ENCODE measurements at regions not wholly inside any gene's neighbourhood (a gene's known extent, or its start where the extent isn't known, plus 50 kb on each side); places are given as distances from the start of the nearest gene placed in this dataset.
A peak's percentile ranks its signal among the peaks of the same experiment; 100 is the strongest.

- peak overlapping the region; percentile 96 for H3K27ac Mint-ChIP-seq
- no peaks in the 10 kb centered on the region for H3K27me3 Mint-ChIP-seq
- ATAC-seq (replicated peaks): peak; percentile 92
- peaks cover 36% of the 10 kb centered on the region for H3K4me1 Mint-ChIP-seq
- H3K4me3 Mint-ChIP-seq: peak overlapping the region; percentile 82
- peaks cover 28% of the 10 kb centered on the region for H3K36me3 Mint-ChIP-seq (ENCODE audit: low read depth)
- H3K9me3 Mint-ChIP-seq: peaks cover 18% of the 10 kb centered on the region
These were observed 382.9 kb upstream of the B3GALT2 start for GRCh38 chr1:193569096-193569982.

GRCh38 chr1:193568512-193568911 is 382.1 kb upstream of the B3GALT2 start:
- peak overlapping the region; percentile 96 for H3K27ac Mint-ChIP-seq
- H3K36me3 Mint-ChIP-seq (ENCODE audit: low read depth): peaks cover 28% of the 10 kb centered on the region
- peaks cover 36% of the 10 kb centered on the region for H3K4me1 Mint-ChIP-seq
- peak; percentile 31 for ATAC-seq (replicated peaks)
- peak overlapping the region; percentile 82 for H3K4me3 Mint-ChIP-seq
- H3K27me3 Mint-ChIP-seq: no peaks in the 10 kb centered on the region
- H3K9me3 Mint-ChIP-seq: peaks cover 15% of the 10 kb centered on the region

GRCh38 chr1:193567937-193568336 is 381.5 kb upstream of the B3GALT2 start:
- Mint-ChIP-seq H3K27me3 (no peaks in the 10 kb centered on the region), H3K4me1 (peaks cover 36% of the 10 kb centered on the region), H3K9me3 (peaks cover 12% of the 10 kb centered on the region), H3K27ac (peak overlapping the region; percentile 96), H3K36me3 (ENCODE audit: low read depth) (peaks cover 28% of the 10 kb centered on the region), H3K4me3 (peak overlapping the region; percentile 82)
- peak; percentile 65 for ATAC-seq (replicated peaks)

- Mint-ChIP-seq H3K36me3 (ENCODE audit: low read depth) (peaks cover 28% of the 10 kb centered on the region), H3K9me3 (peaks cover 10% of the 10 kb centered on the region), H3K4me3 (peak overlapping the region; percentile 82), H3K4me1 (peaks cover 36% of the 10 kb centered on the region), H3K27me3 (no peaks in the 10 kb centered on the region), H3K27ac (peak overlapping the region; percentile 96)
- no peak for ATAC-seq (replicated peaks)
These were observed 380.3 kb upstream of the B3GALT2 start for GRCh38 chr1:193566735-193567134.

- Mint-ChIP-seq H3K36me3 (ENCODE audit: low read depth) (peaks cover 28% of the 10 kb centered on the region), H3K4me3 (peak overlapping the region; percentile 82), H3K9me3 (peaks cover 9% of the 10 kb centered on the region), H3K4me1 (peaks cover 36% of the 10 kb centered on the region), H3K27ac (peak overlapping the region; percentile 96), H3K27me3 (no peaks in the 10 kb centered on the region)
- ATAC-seq (replicated peaks): no peak
These were observed 379.7 kb upstream of the B3GALT2 start for GRCh38 chr1:193565971-193566577.

- no peak overlapping the region for H3K27ac Mint-ChIP-seq
- peaks cover under 1% of the 10 kb centered on the region for H3K36me3 Mint-ChIP-seq (ENCODE audit: low read depth)
- no peak for ATAC-seq (replicated peaks)
- peaks cover 16% of the 10 kb centered on the region for H3K4me1 Mint-ChIP-seq
- no peaks in the 10 kb centered on the region for H3K9me3 Mint-ChIP-seq
- H3K4me3 Mint-ChIP-seq: no peak overlapping the region
- no peaks in the 10 kb centered on the region for H3K27me3 Mint-ChIP-seq
These were observed 375.7 kb upstream of the B3GALT2 start for GRCh38 chr1:193562121-193562520.

- ATAC-seq (replicated peaks): peak; percentile 85
- Mint-ChIP-seq H3K9me3 (no peaks in the 10 kb centered on the region), H3K27ac (peak overlapping the region; percentile 80), H3K36me3 (ENCODE audit: low read depth) (no peaks in the 10 kb centered on the region), H3K4me3 (peak overlapping the region; percentile 57), H3K4me1 (peaks cover 12% of the 10 kb centered on the region), H3K27me3 (no peaks in the 10 kb centered on the region)
These were observed 372.1 kb upstream of the B3GALT2 start for GRCh38 chr1:193558491-193559028.

GRCh38 chr1:193555662-193556441 is 369.4 kb upstream of the B3GALT2 start:
- no peaks in the 10 kb centered on the region for H3K9me3 Mint-ChIP-seq
- no peak overlapping the region for H3K4me3 Mint-ChIP-seq
- H3K27ac Mint-ChIP-seq: no peak overlapping the region
- H3K36me3 Mint-ChIP-seq (ENCODE audit: low read depth): no peaks in the 10 kb centered on the region
- H3K27me3 Mint-ChIP-seq: no peaks in the 10 kb centered on the region
- no peak for ATAC-seq (replicated peaks)
- peaks cover 18% of the 10 kb centered on the region for H3K4me1 Mint-ChIP-seq

- H3K27ac Mint-ChIP-seq: no peak overlapping the region
- H3K27me3 Mint-ChIP-seq: no peaks in the 10 kb centered on the region
- no peaks in the 10 kb centered on the region for H3K36me3 Mint-ChIP-seq (ENCODE audit: low read depth)
- no peak for ATAC-seq (replicated peaks)
- no peaks in the 10 kb centered on the region for H3K9me3 Mint-ChIP-seq
- H3K4me3 Mint-ChIP-seq: no peak overlapping the region
- peaks cover 9% of the 10 kb centered on the region for H3K4me1 Mint-ChIP-seq
These were observed 367.2 kb upstream of the B3GALT2 start for GRCh38 chr1:193553564-193553963.

GRCh38 chr1:193552274-193552673 is 365.9 kb upstream of the B3GALT2 start:
- ATAC-seq (replicated peaks): no peak
- Mint-ChIP-seq H3K4me1 (peaks cover 8% of the 10 kb centered on the region), H3K4me3 (no peak overlapping the region), H3K27ac (no peak overlapping the region), H3K27me3 (no peaks in the 10 kb centered on the region), H3K9me3 (peaks cover 2% of the 10 kb centered on the region), H3K36me3 (ENCODE audit: low read depth) (no peaks in the 10 kb centered on the region)

- no peak for ATAC-seq (replicated peaks)
- Mint-ChIP-seq H3K4me3 (no peak overlapping the region), H3K4me1 (peaks cover 33% of the 10 kb centered on the region), H3K9me3 (peaks cover 12% of the 10 kb centered on the region), H3K27me3 (no peaks in the 10 kb centered on the region), H3K27ac (no peak overlapping the region), H3K36me3 (ENCODE audit: low read depth) (peaks cover 24% of the 10 kb centered on the region)
These were observed 362.7 kb upstream of the B3GALT2 start for GRCh38 chr1:193549081-193549480.

- Mint-ChIP-seq H3K4me1 (peaks cover 45% of the 10 kb centered on the region), H3K27ac (peak overlapping the region; percentile 95), H3K27me3 (no peaks in the 10 kb centered on the region), H3K36me3 (ENCODE audit: low read depth) (peaks cover 60% of the 10 kb centered on the region), H3K9me3 (peaks cover 12% of the 10 kb centered on the region), H3K4me3 (peak overlapping the region; percentile 85)
- ATAC-seq (replicated peaks): no peak
These were observed 358.8 kb upstream of the B3GALT2 start for GRCh38 chr1:193545171-193545570.

- peak overlapping the region; percentile 95 for H3K27ac Mint-ChIP-seq
- peak overlapping the region; percentile 85 for H3K4me3 Mint-ChIP-seq
- peaks cover 56% of the 10 kb centered on the region for H3K4me1 Mint-ChIP-seq
- H3K9me3 Mint-ChIP-seq: peaks cover 12% of the 10 kb centered on the region
- H3K36me3 Mint-ChIP-seq (ENCODE audit: low read depth): peaks cover 69% of the 10 kb centered on the region
- ATAC-seq (replicated peaks): no peak
- no peaks in the 10 kb centered on the region for H3K27me3 Mint-ChIP-seq
These were observed 356.8 kb upstream of the B3GALT2 start for GRCh38 chr1:193543259-193543658.

- Mint-ChIP-seq H3K4me3 (peak overlapping the region; percentile 85), H3K9me3 (peaks cover 12% of the 10 kb centered on the region), H3K27ac (peak overlapping the region; percentile 95), H3K4me1 (peaks cover 56% of the 10 kb centered on the region), H3K27me3 (no peaks in the 10 kb centered on the region), H3K36me3 (ENCODE audit: low read depth) (peaks cover 69% of the 10 kb centered on the region)
- ATAC-seq (replicated peaks): peak; percentile 24
These were observed 356.3 kb upstream of the B3GALT2 start for GRCh38 chr1:193542690-193543089.

All from activated T-helper 17 cell treated with anti-CD3 and anti-CD28 coated beads, Interleukin-2, amount 50 U/mL, for 72 hours (primary cell).